Neural cell (in vitro differentiated cells): ENCODE measurements at regions not wholly inside any gene's neighbourhood (a gene's known extent, or its start where the extent isn't known, plus 50 kb on each side); places are given as distances from the start of the nearest gene placed in this dataset.

Experiments used
- H2AFZ ChIP-seq: fragments of 200-600, 300-800 bp; sonication (generic), shearing (Covaris generic); 2 replicates; pipeline ENCODE4 v1.6.0; 2014; ENCODE audit warnings: low read depth, mild to moderate bottlenecking, antibody characterized with exemption, low read length, moderate library complexity
- H3F3A ChIP-seq: fragments of 200-600 bp; shearing (Covaris generic); 2 replicates; pipeline ENCODE4 v1.6.1; 2016; ENCODE audit warnings: mild to moderate bottlenecking, moderate library complexity, mixed read lengths, antibody characterized with exemption, low read length; ENCODE audit not compliant: insufficient read depth, poor library complexity, severe bottlenecking
- H3K27ac ChIP-seq: fragments of 200-600, 300-800 bp; sonication (generic), shearing (Covaris generic); 2 replicates; pipeline ENCODE4 v1.5.1; 2014; ENCODE audit warnings: mild to moderate bottlenecking, low read length, moderate library complexity
- H3K27me3 ChIP-seq: fragments of 300-800, 200-600 bp; sonication (generic), shearing (Covaris generic); 2 replicates; pipeline ENCODE4 v1.6.0; 2014; ENCODE audit warnings: mild to moderate bottlenecking, low read depth, low read length, moderate library complexity; ENCODE audit not compliant: insufficient read depth
- H3K36me3 ChIP-seq: fragments of 300-800, 200-600 bp; sonication (generic), shearing (Covaris generic); 2 replicates; pipeline ENCODE4 v1.5.1; 2014; ENCODE audit warnings: mild to moderate bottlenecking, antibody characterized with exemption, low read length, moderate library complexity; ENCODE audit not compliant: insufficient read depth
- H3K4me2 ChIP-seq: fragments of 300-800, 200-600 bp; sonication (generic), shearing (Covaris generic); 2 replicates; pipeline ENCODE4 v1.6.0; 2014; ENCODE audit warnings: mild to moderate bottlenecking, low read length
- H3K4me3 ChIP-seq: fragments of 300-800, 200-600 bp; sonication (generic), shearing (Covaris generic); 2 replicates; pipeline ENCODE4 v1.5.1; 2014; ENCODE audit warnings: mild to moderate bottlenecking, low read length, moderate library complexity
- H3K79me2 ChIP-seq: fragments of 200-600 bp; shearing (Covaris generic); replicated peaks from 2 replicates; pipeline ENCODE4 v1.6.0; 2014; ENCODE audit warnings: mild to moderate bottlenecking, low read length, moderate library complexity; ENCODE audit not compliant: insufficient read depth
- H3K9ac ChIP-seq: fragments of 300-800, 200-600 bp; sonication (generic), shearing (Covaris generic); 2 replicates; pipeline ENCODE4 v1.6.1; 2016; ENCODE audit warnings: mild to moderate bottlenecking, low read length, mixed read lengths
- H3K9me2 ChIP-seq: fragments of 200-600 bp; shearing (Covaris generic); 2 replicates; pipeline ENCODE4 v1.6.1; 2016; ENCODE audit warnings: mild to moderate bottlenecking, low read length, mixed read lengths; ENCODE audit not compliant: insufficient read depth
- H3K9me3 ChIP-seq: fragments of 200-600, 300-800 bp; sonication (generic), shearing (Covaris generic); 2 replicates; pipeline ENCODE4 v1.6.1; 2016; ENCODE audit warnings: mild to moderate bottlenecking, mixed run types, low read length, moderate library complexity, mixed read lengths
- H4K20me1 ChIP-seq: fragments of 200-600 bp; shearing (Covaris generic); 2 replicates; pipeline ENCODE4 v1.6.1; 2016; ENCODE audit warnings: mild to moderate bottlenecking, mixed run types; ENCODE audit not compliant: insufficient read depth
- CTCF ChIP-seq: fragments of 450-650 bp; IDR thresholded peaks from 2 replicates; pipeline ENCODE4 v1.5.1; 2014; ENCODE audit warnings: antibody characterized with exemption, mild to moderate bottlenecking, moderate library complexity; ENCODE audit not compliant: poor library complexity, severe bottlenecking
- EP300 ChIP-seq: fragments of 450-650 bp; conservative IDR thresholded peaks from 2 replicates; pipeline ENCODE4 v1.6.1; 2014; ENCODE audit warnings: antibody characterized with exemption, mild to moderate bottlenecking, moderate library complexity; ENCODE audit not compliant: poor library complexity, severe bottlenecking
- EZH2 ChIP-seq: fragments of 200-600, 300-800 bp; shearing (Covaris generic), sonication (generic); IDR thresholded peaks from 2 replicates; pipeline ENCODE4 v1.6.1; 2014; ENCODE audit warnings: antibody characterized with exemption, low read length, borderline replicate concordance, mild to moderate bottlenecking; ENCODE audit not compliant: insufficient read depth, poor library complexity, severe bottlenecking
- MXI1 ChIP-seq: fragments of 450-650 bp; conservative IDR thresholded peaks from 2 replicates; pipeline ENCODE4 v1.6.1; 2014; ENCODE audit warnings: antibody characterized with exemption, mild to moderate bottlenecking; ENCODE audit not compliant: poor library complexity, severe bottlenecking
- POLR2AphosphoS5 ChIP-seq: IDR thresholded peaks from 2 replicates; pipeline ENCODE4 v1.6.1; 2012
- RAD21 ChIP-seq: fragments of 450-650 bp; conservative IDR thresholded peaks from 2 replicates; pipeline ENCODE4 v1.6.1; 2014; ENCODE audit warnings: antibody characterized with exemption, mild to moderate bottlenecking, moderate library complexity
- REST ChIP-seq: IDR thresholded peaks from 2 replicates; pipeline ENCODE4 v1.6.1; 2012; ENCODE audit warnings: borderline replicate concordance
- SMC3 ChIP-seq: fragments of 450-650 bp; conservative IDR thresholded peaks from 2 replicates; pipeline ENCODE4 v1.6.1; 2014; ENCODE audit warnings: antibody characterized with exemption, mild to moderate bottlenecking, moderate library complexity; ENCODE audit not compliant: poor library complexity
- TAF1 ChIP-seq: IDR thresholded peaks from 2 replicates; pipeline ENCODE4 v1.6.1; 2012; ENCODE audit warnings: low read depth

GRCh38 chr1:71157715-71158114, 76.9 kb upstream of the ZRANB2 start:
- no peaks in the 10 kb centered on the region for H4K20me1 ChIP-seq
- no peak for TF ChIP-seq REST
- no peak for TF ChIP-seq TAF1
- no peaks in the 10 kb centered on the region for H3K9me2 ChIP-seq

GRCh38 chr1:71157151-71157550, 76.3 kb upstream of the ZRANB2 start:
- H4K20me1 ChIP-seq = no peaks in the 10 kb centered on the region
- no peak overlapping the region for H3K4me3 ChIP-seq
- H3K27ac ChIP-seq = no peak overlapping the region
- TF ChIP-seq CTCF (no peak), EZH2 (no peak)
- no peaks in the 10 kb centered on the region for H3K9me3 ChIP-seq
- no peaks in the 10 kb centered on the region for H3K79me2 ChIP-seq
- H2AFZ ChIP-seq = no peak overlapping the region
- H3K4me2 ChIP-seq = no peak overlapping the region
- no peaks in the 10 kb centered on the region for H3K9me2 ChIP-seq
- no peaks in the 10 kb centered on the region for H3K27me3 ChIP-seq
- no peak overlapping the region for H3K9ac ChIP-seq
- H3F3A ChIP-seq = no peaks in the 10 kb centered on the region
- no peaks in the 10 kb centered on the region for H3K36me3 ChIP-seq

More at GRCh38 chr1:71157715-71158114, 76.9 kb upstream of the ZRANB2 start:
- Histone ChIP-seq H3F3A (no peaks in the 10 kb centered on the region), H3K27ac (no peak overlapping the region), H3K36me3 (no peaks in the 10 kb centered on the region), H3K27me3 (no peaks in the 10 kb centered on the region), H3K4me3 (no peak overlapping the region), H3K9ac (no peak overlapping the region), H3K9me3 (no peaks in the 10 kb centered on the region), H3K4me2 (no peak overlapping the region), H2AFZ (no peak overlapping the region), H3K79me2 (no peaks in the 10 kb centered on the region)

- H3K9me3 ChIP-seq = no peaks in the 10 kb centered on the region
- H3K4me3 ChIP-seq = no peak overlapping the region
- H4K20me1 ChIP-seq = no peaks in the 10 kb centered on the region
- no peaks in the 10 kb centered on the region for H3K27me3 ChIP-seq
- H3K4me2 ChIP-seq = no peak overlapping the region
- H3K9me2 ChIP-seq = no peaks in the 10 kb centered on the region
- H3K79me2 ChIP-seq = no peaks in the 10 kb centered on the region
- no peaks in the 10 kb centered on the region for H3K36me3 ChIP-seq
- no peak overlapping the region for H2AFZ ChIP-seq
- H3K9ac ChIP-seq = no peak overlapping the region
- H3F3A ChIP-seq = no peaks in the 10 kb centered on the region
- TF ChIP-seq REST (no peak), POLR2AphosphoS5 (no peak), MXI1 (no peak), EZH2 (no peak), EP300 (no peak), SMC3 (no peak), TAF1 (no peak), CTCF (no peak), RAD21 (no peak)
- no peak overlapping the region for H3K27ac ChIP-seq
Measured at GRCh38 chr1:71156590-71156989, 75.8 kb upstream of the ZRANB2 start.
